ENCODE measurements at regions not wholly inside any gene's neighbourhood (a gene's known extent, or its start where the extent isn't known, plus 50 kb on each side); places are given as distances from the start of the nearest gene placed in this dataset.

- TF ChIP-seq CTCF (IDR thresholded peaks at IDR 0.05; ENCODE audit: low read depth, low read length) = no peak
- no peak for DNase-seq (ENCODE audit: extremely low read depth, low read depth)
Observed at GRCh38 chr3:76855451-76855850, 184.4 kb upstream of the ROBO2 start.

GRCh38 chr3:76859596-76859995, 180.3 kb upstream of the ROBO2 start:
- no peak for TF ChIP-seq CTCF (IDR thresholded peaks at IDR 0.05; ENCODE audit: low read depth, low read length)

GRCh38 chr3:76864355-76864754, 175.5 kb upstream of the ROBO2 start:
- no peak for DNase-seq (ENCODE audit: extremely low read depth, low read depth)
- no peak for TF ChIP-seq CTCF (IDR thresholded peaks at IDR 0.05; ENCODE audit: low read depth, low read length)

More at GRCh38 chr3:76859596-76859995, 180.3 kb upstream of the ROBO2 start:
- DNase-seq (ENCODE audit: extremely low read depth, low read depth) = no peak

GRCh38 chr3:76866729-76867408, 173.0 kb upstream of the ROBO2 start:
- no peak for TF ChIP-seq CTCF (IDR thresholded peaks at IDR 0.05; ENCODE audit: low read depth, low read length)
- no peak for DNase-seq (ENCODE audit: extremely low read depth, low read depth)

- TF ChIP-seq CTCF (IDR thresholded peaks at IDR 0.05; ENCODE audit: low read depth, low read length) = no peak
- no peak for DNase-seq (ENCODE audit: extremely low read depth, low read depth)
Observed at GRCh38 chr3:76869726-76870384, 170.0 kb upstream of the ROBO2 start.

- TF ChIP-seq CTCF (IDR thresholded peaks at IDR 0.05; ENCODE audit: low read depth, low read length) = no peak
- no peak for DNase-seq (ENCODE audit: extremely low read depth, low read depth)
Observed at GRCh38 chr3:76871655-76872054, 168.2 kb upstream of the ROBO2 start.

- TF ChIP-seq CTCF (IDR thresholded peaks at IDR 0.05; ENCODE audit: low read depth, low read length) = no peak
- no peak for DNase-seq (ENCODE audit: extremely low read depth, low read depth)
Observed at GRCh38 chr3:76872999-76873398, 166.9 kb upstream of the ROBO2 start.

Measured in AG09319 (cell line).